ENCODE measurements at regions not wholly inside any gene's neighbourhood (a gene's known extent, or its start where the extent isn't known, plus 50 kb on each side); places are given as distances from the start of the nearest gene placed in this dataset.

- TF ChIP-seq ETS1 (IDR thresholded peaks at IDR 0.05): no peak
- TF ChIP-seq REST (IDR thresholded peaks at IDR 0.05; ENCODE audit: unreplicated experiment): no peak
- TF ChIP-seq STAT1 (IDR thresholded peaks at IDR 0.05; ENCODE audit: unreplicated experiment): no peak
- no peak for TF ChIP-seq EZH2phosphoT487 (IDR thresholded peaks at IDR 0.05; ENCODE audit: unreplicated experiment)
- no peak for TF ChIP-seq JUNB (IDR thresholded peaks at IDR 0.05; ENCODE audit: unreplicated experiment)
- TF ChIP-seq CREB1 (CRISPR knock-in tag; IDR thresholded peaks at IDR 0.05; ENCODE audit: low read depth): no peak
- TF ChIP-seq CTCF (conservative IDR thresholded peaks at IDR 0.05; ENCODE audit: low read depth in 2 of 2): no peak
Measured at GRCh38 chr1:157218671-157219070, 80.5 kb upstream of the ETV3 start (continued).

- peaks cover 2% of the 10 kb centered on the region for H3K27me3 Mint-ChIP-seq (ENCODE audit: insufficient read depth, low read depth, poor library complexity)
- Histone ChIP-seq H3K4me3 (no peak overlapping the region), H3K27ac (ENCODE audit: low read depth) (no peak overlapping the region), H3K27me3 (ENCODE audit: insufficient read depth) (no peaks in the 10 kb centered on the region), H3K9me2 (ENCODE audit: insufficient read depth) (peaks cover 13% of the 10 kb centered on the region), H3K4me1 (ENCODE audit: insufficient read depth) (no peaks in the 10 kb centered on the region), H3K4me2 (no peak overlapping the region), H3K36me3 (ENCODE audit: insufficient read depth) (no peaks in the 10 kb centered on the region), H3F3A (replicated peaks; ENCODE audit: low read depth) (no peaks in the 10 kb centered on the region), H3K79me2 (replicated peaks; ENCODE audit: insufficient read depth) (no peaks in the 10 kb centered on the region), H4K20me1 (replicated peaks; ENCODE audit: insufficient read depth) (no peaks in the 10 kb centered on the region), H2AFZ (no peak overlapping the region)
- peaks cover 20% of the 10 kb centered on the region for H3K9me3 Mint-ChIP-seq
- H3K4me3 Mint-ChIP-seq: no peak overlapping the region
- ATAC-seq (no peak), DNase-seq (ENCODE audit: low spot score) (no peak)
- peaks cover 9% of the 10 kb centered on the region for H3K36me3 Mint-ChIP-seq (ENCODE audit: low read depth)
- TF ChIP-seq ETS1 (IDR thresholded peaks at IDR 0.05): no peak
- no peak for TF ChIP-seq CREB1 (CRISPR knock-in tag; IDR thresholded peaks at IDR 0.05; ENCODE audit: low read depth)
- no peak for TF ChIP-seq JUNB (IDR thresholded peaks at IDR 0.05; ENCODE audit: unreplicated experiment)
- no peak for TF ChIP-seq POLR2AphosphoS5 (IDR thresholded peaks at IDR 0.05; ENCODE audit: low read depth)
- TF ChIP-seq EZH2 (IDR thresholded peaks at IDR 0.05; ENCODE audit: low read depth, unreplicated experiment): no peak
- H3K27ac Mint-ChIP-seq: no peak overlapping the region
- H3K4me1 Mint-ChIP-seq: no peaks in the 10 kb centered on the region; the same call in 2 of the 3 replicates
Measured at GRCh38 chr1:157217486-157217885, 79.3 kb upstream of the ETV3 start.
